Right lung (tissue), 2 donors: ENCODE measurements at regions not wholly inside any gene's neighbourhood (a gene's known extent, or its start where the extent isn't known, plus 50 kb on each side); places are given as distances from the start of the nearest gene placed in this dataset.
"Not testable (repeated sequence)": the region's sequence is repeated elsewhere in the genome, so short reads cannot be mapped to it uniquely, and the experiment has no call there.

Experiments used
- DNase-seq, 2 donors: peaks; one replicate each; pipeline ENCODE4 v3.0.0-alpha.2; 2013

- DNase-seq, result no peak
These were observed 147.6 kb upstream of the BARHL2 start for GRCh38 chr1:90864681-90865080.

DNA sequence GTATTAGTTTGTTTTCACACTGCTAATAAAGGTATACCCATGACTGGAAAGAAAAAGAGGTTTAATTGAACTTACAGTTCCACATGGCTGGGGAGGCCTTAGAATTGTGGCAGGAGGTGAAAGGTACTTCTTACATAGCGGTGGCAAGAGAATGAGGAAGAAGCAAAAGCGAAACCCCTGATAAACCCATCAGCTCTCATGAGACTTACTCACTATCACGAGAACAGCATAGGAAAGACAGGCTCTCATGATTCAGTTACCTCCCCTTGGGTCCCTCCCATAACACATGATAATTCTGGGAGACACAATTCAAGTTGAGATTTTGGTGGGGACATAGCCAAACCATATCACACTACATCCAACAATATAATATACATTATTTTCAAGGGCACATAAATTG lies 145.7 kb upstream of the BARHL2 start:
- no peak for DNase-seq

GRCh38 chr1:90861421-90861820 lies 144.3 kb upstream of the BARHL2 start:
- DNase-seq, result not testable (repeated sequence)

DNA sequence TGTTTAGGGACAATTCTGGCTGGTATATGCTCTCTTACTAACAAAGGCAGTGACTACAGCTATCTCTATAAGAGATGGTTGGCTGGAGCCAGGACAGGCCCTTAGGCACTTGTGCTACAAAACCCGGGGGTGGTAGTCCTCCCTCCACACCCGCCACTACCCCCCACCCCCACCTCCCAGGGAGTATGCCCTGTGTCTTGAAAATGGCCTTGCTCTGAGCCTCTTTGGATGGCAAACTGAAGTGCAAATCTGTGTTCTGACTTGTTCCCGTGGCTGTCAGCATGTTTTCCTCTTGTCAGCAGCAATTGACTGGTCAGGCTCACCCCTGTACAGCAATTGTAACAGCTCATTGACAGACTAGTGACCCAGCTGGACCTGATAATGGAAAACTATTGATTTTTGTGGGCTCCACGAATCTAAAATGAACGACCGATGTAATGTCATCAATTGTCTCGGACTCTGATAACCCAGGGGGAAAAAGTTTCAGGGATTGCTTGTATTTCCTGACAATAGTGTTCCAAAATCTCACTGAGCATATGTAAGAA lies 139.4 kb upstream of the BARHL2 start:
- DNase-seq, result no peak

GRCh38 chr1:90854397-90854924 lies 137.4 kb upstream of the BARHL2 start:
- DNase-seq, result no peak

DNA sequence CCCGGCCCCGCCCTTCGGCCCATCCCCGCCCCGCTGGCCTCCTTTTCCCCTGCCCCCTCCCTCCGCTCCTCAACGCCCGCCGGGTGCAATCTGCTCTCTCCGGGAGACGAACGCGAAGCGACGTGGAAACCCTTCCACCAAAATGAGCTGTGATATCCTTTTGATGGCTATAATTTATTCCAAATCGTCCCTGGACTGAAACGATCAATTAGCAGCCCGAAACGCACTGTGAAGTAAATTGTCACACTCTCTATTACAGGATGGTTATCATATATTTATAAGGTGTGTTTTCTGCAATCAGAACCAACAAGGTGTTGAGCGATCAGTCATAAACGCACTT lies 134.6 kb upstream of the BARHL2 start:
- DNase-seq, result no peak

DNA sequence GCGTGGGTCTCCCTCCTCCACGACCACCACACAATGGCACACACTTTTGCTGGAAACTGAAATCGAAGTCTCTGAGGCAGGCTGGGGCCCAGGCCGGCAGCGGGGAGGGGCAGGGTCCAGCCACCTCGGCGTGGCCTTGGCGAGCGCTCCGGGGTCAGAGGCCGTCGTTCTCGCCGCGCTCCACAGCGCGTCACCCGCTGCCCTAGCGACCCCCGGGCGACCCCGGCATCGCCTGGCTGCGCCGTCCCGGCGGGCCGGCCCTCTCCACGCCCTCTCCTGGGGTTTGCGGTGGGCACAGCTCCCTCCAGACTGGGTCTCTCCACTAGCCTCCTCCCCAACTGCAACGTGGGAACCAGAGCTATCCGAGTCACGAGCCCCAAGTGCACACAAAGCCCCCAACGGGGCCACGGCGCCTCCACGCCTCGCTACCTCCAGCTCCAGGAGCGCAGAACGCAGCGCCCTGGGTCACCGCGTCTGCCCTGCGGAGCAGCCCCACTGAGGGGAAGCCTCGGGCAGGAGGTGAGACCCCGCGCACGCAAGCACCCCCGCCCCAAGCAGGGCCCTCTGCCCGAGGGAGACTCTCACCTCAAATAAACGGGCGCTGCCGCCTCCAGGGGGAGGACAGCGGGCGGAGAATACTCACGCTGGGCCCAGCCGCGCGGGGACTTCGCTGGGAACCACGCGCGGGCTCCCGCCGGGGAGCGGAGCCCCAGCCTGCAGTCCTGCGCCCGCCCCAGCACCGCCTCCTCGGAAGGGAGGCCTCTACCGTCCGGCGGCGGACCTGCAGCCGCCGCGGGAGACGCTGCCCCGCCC lies 134.0 kb upstream of the BARHL2 start:
- peak; percentile 69 to 73 for DNase-seq

DNA sequence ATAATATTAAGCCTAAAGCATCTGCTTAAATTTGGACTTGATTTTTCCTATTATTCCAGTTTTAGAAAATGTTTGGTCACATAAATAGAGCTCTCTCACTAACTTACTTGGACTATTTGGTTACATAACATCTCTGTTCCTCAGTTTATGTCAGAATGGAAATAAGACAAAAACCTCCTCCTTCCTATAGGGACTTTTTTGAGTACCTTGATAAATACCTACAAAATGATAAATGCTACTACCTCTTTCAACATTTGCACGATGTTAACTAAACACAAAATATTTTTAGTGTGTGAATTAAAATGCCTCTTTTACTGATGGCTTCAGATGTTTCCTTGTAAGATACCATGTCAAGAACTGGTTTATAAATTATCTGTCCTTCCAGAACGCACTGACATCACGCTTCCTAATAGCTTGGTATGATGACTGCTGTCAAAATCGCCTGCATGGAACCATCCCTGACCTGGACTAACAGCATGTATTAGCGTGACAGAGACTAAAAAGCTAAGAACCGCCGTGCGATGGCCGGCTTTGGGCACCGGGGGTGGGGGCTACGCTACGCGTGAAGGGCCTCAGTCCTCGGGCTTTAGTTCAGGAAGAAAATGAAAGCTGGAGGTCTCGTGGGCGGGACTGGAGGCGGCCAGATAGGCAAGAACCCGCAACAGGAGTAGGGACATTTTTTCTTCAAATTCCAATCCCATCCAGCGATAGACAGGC lies 133.2 kb upstream of the BARHL2 start:
- DNase-seq, result peak in 1 of 2 donors; percentile 11

GRCh38 chr1:90841473-90841872 lies 124.4 kb upstream of the BARHL2 start:
- no peak for DNase-seq

DNA sequence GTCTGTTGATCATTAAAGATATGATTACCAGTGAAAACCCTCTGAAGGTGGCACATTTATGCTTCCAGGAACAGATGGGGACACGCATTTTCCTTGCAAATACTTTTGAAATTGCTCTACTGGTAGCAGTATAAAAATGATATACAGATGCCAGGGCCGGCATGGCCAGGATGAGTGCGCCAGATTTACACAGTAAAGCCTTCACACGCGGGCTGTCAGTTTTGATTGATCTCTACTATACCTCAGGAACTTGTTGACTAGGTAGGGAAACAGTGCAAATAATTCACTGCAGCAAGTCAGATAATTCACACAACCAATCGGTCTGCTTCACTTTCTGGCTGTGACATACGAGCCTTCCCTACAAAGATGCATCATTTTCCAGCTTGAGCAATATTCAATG lies 123.2 kb upstream of the BARHL2 start:
- DNase-seq, result no peak

DNA sequence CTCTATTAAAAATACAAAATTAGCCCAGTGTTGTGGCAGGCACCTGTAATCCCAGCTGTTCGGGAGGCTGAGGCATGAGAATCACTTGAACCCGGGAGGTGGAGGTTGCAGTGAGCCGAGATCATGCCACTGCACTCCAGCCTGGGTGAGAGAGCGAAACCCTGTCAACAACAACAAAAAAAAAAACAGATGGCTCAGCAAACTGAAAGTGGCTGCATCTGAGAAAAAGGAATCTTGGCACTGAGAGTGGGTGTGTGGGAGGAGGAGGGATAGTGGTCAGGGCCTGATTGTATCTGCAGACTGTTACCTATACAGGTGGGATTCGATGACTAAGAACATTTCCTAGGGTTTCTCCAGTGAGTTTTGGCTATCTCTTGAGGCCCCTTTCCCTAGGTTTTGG lies 122.2 kb upstream of the BARHL2 start:
- no peak for DNase-seq

- no peak for DNase-seq
These were observed 121.6 kb upstream of the BARHL2 start for GRCh38 chr1:90838720-90839119.

GRCh38 chr1:90837420-90837819 lies 120.3 kb upstream of the BARHL2 start:
- no peak for DNase-seq

- DNase-seq, result peak in 1 of 2 donors; percentile 14
These were observed 119.2 kb upstream of the BARHL2 start for GRCh38 chr1:90836345-90836679.

- DNase-seq, result no peak
These were observed 118.7 kb upstream of the BARHL2 start for GRCh38 chr1:90835661-90836344.

DNA sequence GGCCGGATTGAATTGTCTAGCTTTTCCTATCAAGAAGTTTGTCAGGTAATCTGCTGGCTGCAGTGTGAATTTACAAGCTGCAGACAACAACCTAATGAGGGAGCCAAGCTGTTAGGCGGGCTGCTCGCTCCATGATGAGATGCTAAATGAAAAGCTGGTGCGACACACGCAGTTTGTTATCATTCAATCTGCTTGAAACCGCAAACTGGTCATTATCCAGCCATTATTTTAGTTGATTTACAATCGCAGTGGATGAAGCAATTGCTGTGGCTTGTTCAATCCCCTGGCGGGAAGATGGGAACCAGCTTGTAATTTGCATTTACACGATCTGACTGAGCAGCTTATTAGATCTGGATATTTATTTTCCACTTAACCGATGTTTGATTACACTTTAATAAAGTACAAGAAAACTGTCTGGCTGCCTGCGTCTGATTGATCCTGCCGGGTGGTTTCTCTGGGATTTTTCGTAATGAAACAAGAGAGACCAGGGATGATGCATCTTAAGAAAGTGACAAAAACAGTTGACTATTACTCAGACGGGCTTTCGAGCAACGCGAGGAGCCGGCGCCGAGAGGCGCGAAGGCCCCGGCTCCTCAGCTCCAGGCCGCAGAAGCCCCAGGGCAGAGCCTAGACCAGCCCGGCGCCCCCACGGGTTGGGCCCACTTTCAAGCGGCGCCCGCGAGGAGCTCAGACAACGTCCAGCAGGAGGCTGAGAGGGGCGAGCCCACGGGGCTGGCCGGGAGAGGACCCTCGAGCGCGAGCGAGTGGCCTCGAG lies 118.0 kb upstream of the BARHL2 start:
- DNase-seq, result peak; percentile 46 to 62

DNA sequence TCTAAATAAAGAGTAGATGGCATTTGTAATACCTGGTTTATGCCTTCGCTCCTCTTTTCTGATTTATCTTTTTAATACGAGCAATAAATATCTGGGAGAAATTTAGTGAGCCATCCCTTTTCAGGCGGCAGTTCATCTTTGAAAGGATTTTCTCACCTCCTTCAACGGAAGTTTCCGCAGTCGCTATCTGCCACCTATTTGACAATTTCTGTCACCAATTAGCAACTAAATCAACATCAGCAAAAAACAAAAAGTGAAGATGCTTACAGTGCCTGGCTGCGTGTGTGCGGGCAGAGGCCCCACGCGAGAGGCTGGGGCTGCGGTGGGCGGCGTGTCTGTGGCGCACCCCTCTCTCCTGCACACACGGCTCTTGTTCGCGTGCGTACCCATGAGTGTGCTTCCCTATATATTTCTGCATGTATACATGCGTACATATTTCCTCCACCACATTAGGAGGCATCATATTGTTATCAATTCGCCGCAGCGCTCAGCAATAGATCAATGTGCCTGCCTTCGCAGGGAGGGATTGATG lies 117.3 kb upstream of the BARHL2 start:
- DNase-seq, result no peak

DNA sequence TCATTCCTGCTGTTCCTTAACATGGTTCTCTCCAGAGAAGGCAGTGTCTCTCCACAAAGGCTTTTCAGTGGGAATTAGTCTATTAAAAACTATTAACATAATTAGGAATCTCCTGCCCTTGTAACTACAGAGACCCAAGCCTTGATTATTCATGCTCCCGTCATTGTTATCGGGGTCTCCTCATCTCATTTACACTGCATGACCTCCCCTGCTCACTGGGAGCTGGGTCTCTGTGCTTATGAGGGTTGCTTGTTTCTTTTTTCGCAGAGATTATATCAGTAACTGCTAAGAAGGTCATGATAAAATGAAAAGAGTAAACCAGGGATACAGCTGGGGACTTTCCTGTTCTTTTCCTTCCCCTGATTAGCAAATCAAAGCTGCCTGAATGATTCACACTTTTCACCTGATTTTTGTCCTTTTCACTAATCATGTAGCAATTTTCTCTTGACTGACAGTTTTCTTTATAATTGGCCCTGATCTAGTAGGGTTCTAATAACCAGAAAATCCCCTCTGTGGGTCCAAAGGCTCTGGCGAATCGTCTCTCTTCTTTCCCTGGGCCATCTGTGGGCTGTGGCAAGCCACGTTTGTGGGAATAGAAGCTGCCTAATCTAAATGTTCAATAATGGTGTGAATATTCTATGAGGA lies 116.5 kb upstream of the BARHL2 start:
- DNase-seq, result no peak

- no peak for DNase-seq
These were observed 114.8 kb upstream of the BARHL2 start for GRCh38 chr1:90831910-90832309.

DNA sequence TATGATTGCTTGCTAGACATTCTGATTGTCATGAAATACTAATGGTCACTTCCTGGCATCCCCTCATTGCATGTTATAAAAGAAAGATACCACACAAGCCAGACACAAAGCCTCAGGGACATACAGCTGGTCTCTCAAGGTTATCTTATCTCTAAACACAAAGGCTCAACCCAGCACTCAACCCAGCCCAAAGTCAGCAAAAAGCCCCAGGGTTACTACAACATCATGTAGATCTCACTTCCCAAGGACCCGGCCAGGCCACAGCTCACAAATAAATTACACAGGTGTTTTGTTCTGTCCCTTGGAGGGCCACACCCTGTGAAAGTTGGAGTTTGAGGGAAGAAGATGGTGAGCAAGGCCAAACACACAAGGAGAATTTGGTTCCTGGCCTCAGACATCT lies 109.7 kb upstream of the BARHL2 start:
- DNase-seq, result no peak

DNA sequence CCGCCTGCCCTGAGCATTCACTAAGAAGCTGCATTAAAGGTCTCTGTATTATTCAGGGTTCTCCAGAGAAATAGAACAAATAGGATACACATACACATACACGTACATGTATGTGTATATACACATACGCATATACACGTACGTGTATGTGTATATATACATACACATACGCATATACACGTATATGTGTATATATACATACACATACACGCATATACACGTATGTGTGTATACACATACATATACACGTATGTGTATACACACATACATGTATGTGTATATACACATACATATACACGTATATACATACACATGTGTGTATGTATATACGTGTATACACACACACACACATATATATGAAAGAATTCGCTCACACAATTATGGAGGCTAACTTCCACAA lies 108.9 kb upstream of the BARHL2 start:
- no peak for DNase-seq
